ENCODE measurements at regions not wholly inside any gene's neighbourhood (a gene's known extent, or its start where the extent isn't known, plus 50 kb on each side); places are given as distances from the start of the nearest gene placed in this dataset.

GRCh38 chr17:13283606-13284005 lies 265.8 kb upstream of the ELAC2 start:
- TF ChIP-seq POLR2A (IDR thresholded peaks at IDR 0.05) (no peak), CTCF (IDR thresholded peaks at IDR 0.05 in 8 of 11, conservative IDR thresholded peaks at IDR 0.05 in 3 of 11) (no peak), POLR2AphosphoS5 (IDR thresholded peaks at IDR 0.05) (no peak)

All from spleen (tissue), 7 donors.